ENCODE measurements at regions not wholly inside any gene's neighbourhood (a gene's known extent, or its start where the extent isn't known, plus 50 kb on each side); places are given as distances from the start of the nearest gene placed in this dataset.

DNA sequence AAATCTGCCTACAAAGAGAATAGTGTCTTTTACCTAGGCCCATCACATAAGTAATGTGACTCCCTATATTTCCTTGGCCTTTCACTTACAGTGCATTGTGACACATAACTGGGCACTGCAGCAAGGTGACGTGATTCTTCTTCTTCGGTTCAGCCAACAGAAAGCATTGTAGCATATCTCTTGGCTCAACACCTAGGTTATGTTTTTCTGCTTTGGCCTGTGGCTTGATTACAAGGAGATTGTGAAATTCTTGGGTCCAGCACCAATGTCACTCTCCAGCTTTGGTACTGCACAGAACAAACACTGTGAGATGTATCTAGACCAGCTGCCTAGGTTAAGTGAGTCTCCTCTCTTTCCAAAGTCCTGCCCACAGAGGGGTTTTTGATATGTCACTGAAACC lies 995.1 kb upstream of the TSPY4 start:
- peaks cover 2% of the 10 kb centered on the region for H3K4me1 Mint-ChIP-seq (ENCODE audit: low read depth)
- no peak for DNase-seq
- intact Hi-C loops (cut with micrococcal nuclease) = no loop called here
- H3K9me3 Mint-ChIP-seq = peaks cover 1% of the 10 kb centered on the region
- CTCF ChIA-PET = no interaction called here
- no peaks in the 10 kb centered on the region for H3K27me3 Mint-ChIP-seq (ENCODE audit: low read depth)
- no peak overlapping the region for H3K4me3 Mint-ChIP-seq
- H3K36me3 Mint-ChIP-seq (ENCODE audit: low read depth) = no peaks in the 10 kb centered on the region
- no peak overlapping the region for H3K27ac Mint-ChIP-seq

DNA sequence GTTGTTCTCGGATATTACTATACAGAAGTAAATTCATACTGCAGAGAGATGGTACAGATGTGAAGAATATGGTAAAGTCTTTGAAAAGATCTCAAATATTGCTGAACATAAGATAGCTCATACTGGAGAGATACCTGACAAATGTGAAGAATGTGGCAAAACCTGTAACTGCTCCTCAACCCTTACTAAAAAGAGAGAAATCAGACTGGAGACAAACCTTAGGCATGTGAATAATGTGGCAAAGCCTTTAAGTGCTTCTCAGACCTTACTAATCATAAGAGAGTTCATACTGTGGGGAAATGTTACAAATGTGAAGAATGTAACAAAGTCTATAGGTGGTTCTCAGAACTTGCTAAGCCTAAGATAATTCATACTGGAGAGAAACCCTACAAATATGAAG lies 986.0 kb upstream of the TSPY4 start:
- Mint-ChIP-seq H3K9me3 (no peaks in the 10 kb centered on the region), H3K4me1 (ENCODE audit: low read depth) (no peaks in the 10 kb centered on the region), H3K36me3 (ENCODE audit: low read depth) (no peaks in the 10 kb centered on the region), H3K27me3 (ENCODE audit: low read depth) (no peaks in the 10 kb centered on the region), H3K27ac (no peak overlapping the region), H3K4me3 (no peak overlapping the region)
- intact Hi-C loops (cut with micrococcal nuclease) = no loop called here
- CTCF ChIA-PET = no interaction called here
- no peak for DNase-seq

DNA sequence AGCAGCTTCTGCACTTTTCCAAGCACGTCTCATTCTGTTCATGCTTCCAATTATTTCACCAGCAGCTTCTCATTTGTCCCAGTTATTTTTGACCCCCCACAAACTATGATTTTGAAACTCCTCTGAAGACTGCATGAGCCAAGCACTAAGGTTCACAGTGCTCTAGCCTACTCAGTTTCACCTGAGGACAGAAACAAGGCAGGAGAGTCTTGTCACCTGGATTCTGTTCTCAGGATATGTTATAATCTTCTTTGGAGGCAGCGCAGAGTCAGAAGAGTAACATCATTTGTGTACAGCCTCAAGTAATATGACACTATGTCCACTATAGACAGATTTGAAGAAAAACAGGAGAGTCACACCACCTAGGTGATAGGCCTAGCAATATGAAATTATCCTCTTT lies 985.1 kb upstream of the TSPY4 start:
- no peaks in the 10 kb centered on the region for H3K4me1 Mint-ChIP-seq (ENCODE audit: low read depth)
- DNase-seq = no peak
- intact Hi-C loops (cut with micrococcal nuclease) = no loop called here
- H3K27ac Mint-ChIP-seq = no peak overlapping the region
- CTCF ChIA-PET = no interaction called here
- H3K36me3 Mint-ChIP-seq (ENCODE audit: low read depth) = no peaks in the 10 kb centered on the region
- H3K4me3 Mint-ChIP-seq = no peak overlapping the region
- H3K9me3 Mint-ChIP-seq = no peaks in the 10 kb centered on the region
- H3K27me3 Mint-ChIP-seq (ENCODE audit: low read depth) = no peaks in the 10 kb centered on the region

DNA sequence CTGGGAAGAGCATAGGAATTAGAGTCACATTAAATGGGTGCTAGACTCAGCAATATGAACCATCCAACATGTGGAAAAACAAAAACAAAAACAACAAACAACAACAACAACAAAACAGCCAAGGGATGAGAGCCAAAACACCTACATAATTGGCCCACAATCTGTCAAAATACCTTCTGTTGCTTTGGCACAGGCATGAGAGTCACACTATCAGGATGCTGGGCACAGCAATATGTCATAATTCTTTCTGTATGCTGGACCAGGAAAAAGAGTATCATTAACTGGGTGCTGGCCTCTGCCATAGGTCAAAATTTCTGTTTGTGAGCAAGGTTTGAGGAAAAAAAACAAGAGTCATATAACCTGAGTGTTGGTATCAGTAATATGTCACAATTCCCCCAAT lies 979.1 kb upstream of the TSPY4 start:
- no peak overlapping the region for H3K27ac Mint-ChIP-seq
- DNase-seq = no peak
- H3K4me1 Mint-ChIP-seq (ENCODE audit: low read depth) = peaks cover 5% of the 10 kb centered on the region

DNA sequence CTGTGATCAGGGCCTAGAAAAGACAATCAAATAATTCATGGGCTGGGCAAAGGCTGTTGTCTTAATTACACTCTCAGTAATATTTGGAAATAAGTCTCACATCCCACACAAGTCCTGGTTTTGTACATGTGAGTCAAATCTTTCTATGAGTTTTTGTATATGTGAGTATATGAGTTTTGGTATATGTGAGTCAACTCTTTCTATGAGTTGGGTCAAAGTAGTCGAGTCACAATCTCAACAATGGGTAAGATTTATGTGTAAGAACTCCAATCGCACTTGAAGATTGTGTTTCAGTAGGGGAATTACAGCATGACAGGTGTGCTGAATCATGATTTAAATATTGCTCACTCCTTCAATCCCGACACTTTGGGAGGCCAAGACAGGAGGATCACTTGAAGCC lies 975.5 kb upstream of the TSPY4 start:
- no peaks in the 10 kb centered on the region for H3K27me3 Mint-ChIP-seq (ENCODE audit: low read depth)
- peaks cover 5% of the 10 kb centered on the region for H3K4me1 Mint-ChIP-seq (ENCODE audit: low read depth)
- H3K36me3 Mint-ChIP-seq (ENCODE audit: low read depth) = no peaks in the 10 kb centered on the region
- no peak overlapping the region for H3K27ac Mint-ChIP-seq
- no peak for DNase-seq
- CTCF ChIA-PET = no interaction called here
- intact Hi-C loops (cut with micrococcal nuclease) = loop anchor here (2.0 kb wide), 1 partner anchor 27 kb away; no protein-coding TSS in a partner anchor
- no peak overlapping the region for H3K4me3 Mint-ChIP-seq
- no peaks in the 10 kb centered on the region for H3K9me3 Mint-ChIP-seq

More for the DNA sequence above, 979.1 kb upstream of the TSPY4 start:
- CTCF ChIA-PET = no interaction called here
- no peaks in the 10 kb centered on the region for H3K9me3 Mint-ChIP-seq
- no peaks in the 10 kb centered on the region for H3K27me3 Mint-ChIP-seq (ENCODE audit: low read depth)
- no peak overlapping the region for H3K4me3 Mint-ChIP-seq
- H3K36me3 Mint-ChIP-seq (ENCODE audit: low read depth) = no peaks in the 10 kb centered on the region
- intact Hi-C loops (cut with micrococcal nuclease) = no loop called here

DNA sequence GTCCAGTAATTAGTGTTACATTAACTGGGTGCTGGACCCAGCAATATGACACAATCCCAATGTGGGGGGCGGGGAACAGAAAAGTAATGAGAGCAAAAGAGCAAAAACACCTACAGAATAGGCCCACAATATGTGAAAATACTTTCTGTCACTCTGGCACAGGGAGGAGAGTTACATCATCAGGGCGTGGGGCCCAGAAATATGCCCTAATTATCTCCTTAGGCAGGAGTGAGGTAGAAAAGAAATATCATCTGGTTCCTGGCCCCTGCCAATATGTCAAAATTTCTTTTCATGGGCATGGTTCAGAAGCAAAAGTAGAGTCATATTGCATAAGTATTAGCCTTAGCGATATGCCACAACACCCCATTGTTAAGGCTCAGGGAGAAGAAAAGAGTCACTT lies 959.8 kb upstream of the TSPY4 start:
- no peaks in the 10 kb centered on the region for H3K9me3 Mint-ChIP-seq
- intact Hi-C loops (cut with micrococcal nuclease) = no loop called here
- H3K27me3 Mint-ChIP-seq (ENCODE audit: low read depth) = no peaks in the 10 kb centered on the region
- no peaks in the 10 kb centered on the region for H3K36me3 Mint-ChIP-seq (ENCODE audit: low read depth)
- CTCF ChIA-PET = no interaction called here
- no peak overlapping the region for H3K4me3 Mint-ChIP-seq
- DNase-seq = no peak
- no peak overlapping the region for H3K27ac Mint-ChIP-seq
- H3K4me1 Mint-ChIP-seq (ENCODE audit: low read depth) = no peaks in the 10 kb centered on the region

DNA sequence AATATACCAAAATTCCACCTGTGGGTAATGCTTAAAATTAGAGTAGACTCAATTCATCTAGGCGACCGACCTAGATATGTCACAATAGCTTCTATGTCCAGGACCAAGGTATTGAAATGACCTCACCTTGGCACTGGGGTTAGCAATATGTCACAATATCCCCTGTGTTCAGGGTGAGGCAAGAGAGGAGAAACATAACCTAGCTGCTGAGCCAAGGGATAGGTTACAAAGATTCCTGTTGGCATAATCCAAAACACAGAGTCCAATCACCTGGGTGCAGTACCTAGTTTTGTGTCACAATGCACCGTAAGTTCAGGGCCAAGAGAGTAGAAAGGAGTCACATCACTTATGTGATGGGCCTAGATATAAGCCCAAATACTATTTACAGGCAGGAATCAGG lies 957.5 kb upstream of the TSPY4 start:
- CTCF ChIA-PET = no interaction called here
- Mint-ChIP-seq H3K27ac (no peak overlapping the region), H3K4me1 (ENCODE audit: low read depth) (no peaks in the 10 kb centered on the region), H3K9me3 (no peaks in the 10 kb centered on the region), H3K36me3 (ENCODE audit: low read depth) (no peaks in the 10 kb centered on the region), H3K4me3 (no peak overlapping the region), H3K27me3 (ENCODE audit: low read depth) (no peaks in the 10 kb centered on the region)
- intact Hi-C loops (cut with micrococcal nuclease) = no loop called here
- no peak for DNase-seq

DNA sequence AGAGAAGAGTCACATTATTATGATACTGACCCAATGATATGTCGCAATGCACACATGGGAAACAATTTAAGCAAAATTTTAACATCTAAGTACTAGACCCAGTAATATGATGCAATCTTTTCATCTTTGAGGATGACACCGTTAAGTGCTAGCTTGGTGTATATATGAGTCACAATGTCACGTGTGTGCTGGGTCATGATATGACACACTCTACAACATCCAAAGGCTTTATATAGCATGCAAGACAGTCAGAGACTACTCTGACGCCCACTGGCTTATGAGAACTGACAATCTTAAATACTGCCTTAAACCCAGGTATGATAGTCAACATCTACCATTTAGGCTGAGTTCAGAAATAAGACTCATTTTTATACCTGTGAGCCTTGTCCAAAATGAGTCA lies 955.8 kb upstream of the TSPY4 start:
- peak; percentile 41 for DNase-seq
- Mint-ChIP-seq H3K4me3 (no peak overlapping the region), H3K27me3 (ENCODE audit: low read depth) (no peaks in the 10 kb centered on the region)

DNA sequence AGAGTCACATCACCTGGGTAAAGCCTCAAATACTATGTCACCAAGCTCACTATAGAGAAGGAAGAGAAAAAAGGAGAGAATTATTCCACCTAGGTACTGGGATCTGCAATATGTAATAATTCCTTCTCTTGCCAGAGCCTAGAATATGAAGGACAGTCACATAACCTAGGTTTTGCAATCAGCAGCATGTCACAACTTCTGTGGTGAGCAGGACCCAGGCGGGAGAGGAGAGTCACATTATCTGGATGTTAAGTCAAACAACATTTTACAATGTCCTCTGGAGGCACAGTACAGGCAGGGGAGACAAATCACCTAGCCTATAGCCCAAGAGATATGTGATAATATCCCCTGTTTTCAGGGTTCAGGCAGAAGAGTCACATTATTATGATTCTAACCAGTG lies 951.2 kb upstream of the TSPY4 start:
- Mint-ChIP-seq H3K4me1 (ENCODE audit: low read depth) (no peaks in the 10 kb centered on the region), H3K4me3 (no peak overlapping the region), H3K36me3 (ENCODE audit: low read depth) (no peaks in the 10 kb centered on the region), H3K9me3 (no peaks in the 10 kb centered on the region), H3K27ac (no peak overlapping the region), H3K27me3 (ENCODE audit: low read depth) (no peaks in the 10 kb centered on the region)
- intact Hi-C loops (cut with micrococcal nuclease) = no loop called here
- CTCF ChIA-PET = no interaction called here
- no peak for DNase-seq

More for the DNA sequence above, 955.8 kb upstream of the TSPY4 start:
- H3K9me3 Mint-ChIP-seq = no peaks in the 10 kb centered on the region
- H3K27ac Mint-ChIP-seq = no peak overlapping the region
- no peaks in the 10 kb centered on the region for H3K36me3 Mint-ChIP-seq (ENCODE audit: low read depth)
- CTCF ChIA-PET = no interaction called here
- intact Hi-C loops (cut with micrococcal nuclease) = loop anchor here (1.0 kb wide), 4 partner anchors 21 to 377 kb away; no protein-coding TSS in a partner anchor
- H3K4me1 Mint-ChIP-seq (ENCODE audit: low read depth) = no peaks in the 10 kb centered on the region

DNA sequence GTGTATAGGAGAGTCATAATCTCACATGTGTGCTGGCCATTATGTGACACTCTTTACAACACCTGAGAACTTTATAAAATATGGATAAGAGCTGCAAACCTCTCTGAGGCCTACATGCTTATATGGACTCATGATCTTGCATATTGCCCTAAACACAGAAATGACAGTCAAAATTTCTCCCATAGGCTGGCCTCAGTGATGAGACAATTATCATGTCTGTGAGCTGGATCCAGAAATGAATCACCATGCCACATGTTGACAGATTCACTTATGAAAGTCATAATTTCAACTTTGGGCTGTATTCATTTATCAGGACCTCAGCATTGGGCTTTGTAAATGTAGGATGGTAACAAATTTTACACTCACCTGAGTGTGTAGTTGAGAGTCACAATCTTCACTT lies 948.8 kb upstream of the TSPY4 start:
- DNase-seq = peak; percentile 5
- Mint-ChIP-seq H3K9me3 (no peaks in the 10 kb centered on the region), H3K27ac (no peak overlapping the region), H3K27me3 (ENCODE audit: low read depth) (no peaks in the 10 kb centered on the region), H3K4me1 (ENCODE audit: low read depth) (no peaks in the 10 kb centered on the region), H3K4me3 (no peak overlapping the region), H3K36me3 (ENCODE audit: low read depth) (no peaks in the 10 kb centered on the region)
- CTCF ChIA-PET = no interaction called here
- intact Hi-C loops (cut with micrococcal nuclease) = no loop called here

DNA sequence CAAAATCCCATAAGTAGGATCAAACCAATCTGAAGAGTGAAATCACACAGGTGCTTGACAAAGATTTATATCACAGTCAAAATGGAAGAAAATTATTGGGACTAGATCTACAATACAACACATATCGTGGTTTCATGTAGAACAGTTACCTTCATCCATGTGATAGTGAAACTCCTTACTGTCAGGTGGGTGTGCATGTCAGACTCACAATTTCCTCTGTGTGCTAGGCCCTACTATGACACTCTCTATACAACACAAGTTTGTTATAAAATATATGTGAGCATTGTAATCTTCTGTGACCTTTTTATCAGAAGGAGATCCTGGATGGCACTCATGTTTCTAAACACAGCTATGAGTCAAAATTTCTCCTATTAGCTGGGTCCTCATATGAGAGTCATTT lies 947.0 kb upstream of the TSPY4 start:
- H3K9me3 Mint-ChIP-seq = no peaks in the 10 kb centered on the region
- no peak for DNase-seq
- intact Hi-C loops (cut with micrococcal nuclease) = no loop called here
- no peak overlapping the region for H3K4me3 Mint-ChIP-seq
- H3K27ac Mint-ChIP-seq = no peak overlapping the region
- CTCF ChIA-PET = no interaction called here
- H3K36me3 Mint-ChIP-seq (ENCODE audit: low read depth) = no peaks in the 10 kb centered on the region
- H3K27me3 Mint-ChIP-seq (ENCODE audit: low read depth) = no peaks in the 10 kb centered on the region
- no peaks in the 10 kb centered on the region for H3K4me1 Mint-ChIP-seq (ENCODE audit: low read depth)

DNA sequence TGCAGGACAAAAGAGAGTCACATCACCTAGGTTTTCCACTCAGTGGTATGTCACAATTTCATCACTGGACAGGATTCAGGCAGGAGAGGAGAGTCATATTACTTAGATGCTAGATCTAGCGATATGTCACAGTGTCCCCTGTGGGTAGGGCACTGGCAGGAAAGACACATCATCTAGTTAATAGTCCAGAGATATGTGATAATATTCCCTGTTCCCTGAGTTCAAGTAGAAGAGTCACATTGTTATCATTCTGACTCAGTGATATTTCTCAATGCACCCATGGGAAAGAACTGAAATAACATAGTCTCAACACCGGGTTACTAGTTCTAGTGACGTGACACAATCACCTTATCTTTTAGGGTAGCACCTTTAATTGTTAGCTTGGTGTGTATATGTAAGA lies 944.0 kb upstream of the TSPY4 start:
- intact Hi-C loops (cut with micrococcal nuclease) = no loop called here
- CTCF ChIA-PET = interaction anchor here (0.6 kb wide), 1 partner anchor 45 kb away, joined by 3 read pairs; no protein-coding TSS in a partner anchor
- no peaks in the 10 kb centered on the region for H3K36me3 Mint-ChIP-seq (ENCODE audit: low read depth)

DNA sequence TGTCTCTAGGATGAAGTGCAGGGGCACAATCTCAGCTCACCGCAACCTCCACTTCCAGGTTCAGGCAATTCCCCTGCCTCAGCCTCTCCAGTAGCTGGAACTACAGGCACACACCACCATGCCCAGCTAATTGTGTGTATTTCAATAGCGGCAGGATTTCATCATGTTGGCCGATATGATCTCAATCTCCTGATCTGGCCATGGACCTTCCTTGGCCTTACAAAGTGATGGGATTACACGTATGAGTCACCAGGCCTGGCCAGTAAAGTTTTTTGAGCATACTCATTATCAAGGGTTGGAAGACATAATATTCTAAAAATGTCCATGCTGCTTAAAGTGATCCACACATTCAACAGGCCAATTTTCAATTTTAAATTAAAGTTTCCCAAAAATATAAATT lies 914.4 kb upstream of the TSPY4 start:
- Mint-ChIP-seq H3K36me3 (ENCODE audit: low read depth) (no peaks in the 10 kb centered on the region), H3K9me3 (no peaks in the 10 kb centered on the region), H3K4me1 (ENCODE audit: low read depth) (no peaks in the 10 kb centered on the region), H3K4me3 (no peak overlapping the region), H3K27me3 (ENCODE audit: low read depth) (no peaks in the 10 kb centered on the region), H3K27ac (no peak overlapping the region)
- CTCF ChIA-PET = no interaction called here
- DNase-seq = no peak
- intact Hi-C loops (cut with micrococcal nuclease) = no loop called here

More for the DNA sequence above, 944.0 kb upstream of the TSPY4 start:
- H3K27me3 Mint-ChIP-seq (ENCODE audit: low read depth) = no peaks in the 10 kb centered on the region
- H3K4me1 Mint-ChIP-seq (ENCODE audit: low read depth) = no peaks in the 10 kb centered on the region
- DNase-seq = no peak
- H3K27ac Mint-ChIP-seq = no peak overlapping the region
- no peak overlapping the region for H3K4me3 Mint-ChIP-seq
- H3K9me3 Mint-ChIP-seq = no peaks in the 10 kb centered on the region

DNA sequence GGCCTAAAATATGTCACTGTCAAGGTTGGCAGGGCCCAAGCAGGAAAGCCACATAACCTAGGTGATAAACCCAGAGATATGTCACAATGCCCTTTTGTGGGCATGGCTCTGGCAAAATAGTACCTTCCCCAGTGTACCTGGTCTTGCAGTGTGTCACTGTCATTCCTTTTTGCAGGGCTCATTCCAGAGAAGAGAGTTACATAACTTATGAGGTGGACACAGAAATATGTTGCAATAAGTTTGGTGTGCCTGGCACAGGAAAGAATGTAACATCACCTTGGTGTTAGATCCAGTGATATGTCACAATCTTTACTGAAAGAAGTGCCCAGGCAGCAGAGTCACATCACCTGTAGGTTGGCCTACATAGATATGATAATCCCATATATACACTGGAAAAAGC lies 910.8 kb upstream of the TSPY4 start:
- CTCF ChIA-PET = no interaction called here
- no peaks in the 10 kb centered on the region for H3K36me3 Mint-ChIP-seq (ENCODE audit: low read depth)

More for the DNA sequence above, 910.8 kb upstream of the TSPY4 start:
- intact Hi-C loops (cut with micrococcal nuclease) = no loop called here
- Mint-ChIP-seq H3K4me1 (ENCODE audit: low read depth) (no peaks in the 10 kb centered on the region), H3K27ac (no peak overlapping the region), H3K9me3 (no peaks in the 10 kb centered on the region), H3K4me3 (no peak overlapping the region), H3K27me3 (ENCODE audit: low read depth) (no peaks in the 10 kb centered on the region)
- DNase-seq = no peak
